Amniotic epithelial cell (primary cell): ENCODE measurements at regions not wholly inside any gene's neighbourhood (a gene's known extent, or its start where the extent isn't known, plus 50 kb on each side); places are given as distances from the start of the nearest gene placed in this dataset.

Experiments used
- DNase-seq: peaks from one replicate; pipeline ENCODE4 v3.0.0-alpha.2; 2010; ENCODE audit warnings: low read depth

DNA sequence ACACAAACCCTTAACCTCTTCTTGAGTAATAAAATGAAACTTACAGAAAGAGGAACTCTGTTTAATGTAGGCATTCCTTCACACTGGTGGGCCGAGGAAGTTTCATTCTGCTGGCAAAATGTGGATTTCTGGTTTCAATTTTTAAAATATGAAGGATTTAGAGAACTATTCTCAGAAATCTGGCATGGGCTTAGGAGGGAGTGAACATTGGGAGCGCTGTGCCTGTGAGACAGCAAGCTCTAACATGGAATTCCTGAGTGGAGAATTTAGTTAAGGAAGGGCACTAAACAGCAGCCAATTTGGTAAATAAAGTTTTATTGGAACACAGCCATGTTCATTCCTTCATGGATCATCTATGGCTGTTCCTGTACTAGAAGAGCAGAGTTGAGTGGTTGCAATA, 751.8 kb upstream of the IGFBP3 start:
- no peak for DNase-seq

DNA sequence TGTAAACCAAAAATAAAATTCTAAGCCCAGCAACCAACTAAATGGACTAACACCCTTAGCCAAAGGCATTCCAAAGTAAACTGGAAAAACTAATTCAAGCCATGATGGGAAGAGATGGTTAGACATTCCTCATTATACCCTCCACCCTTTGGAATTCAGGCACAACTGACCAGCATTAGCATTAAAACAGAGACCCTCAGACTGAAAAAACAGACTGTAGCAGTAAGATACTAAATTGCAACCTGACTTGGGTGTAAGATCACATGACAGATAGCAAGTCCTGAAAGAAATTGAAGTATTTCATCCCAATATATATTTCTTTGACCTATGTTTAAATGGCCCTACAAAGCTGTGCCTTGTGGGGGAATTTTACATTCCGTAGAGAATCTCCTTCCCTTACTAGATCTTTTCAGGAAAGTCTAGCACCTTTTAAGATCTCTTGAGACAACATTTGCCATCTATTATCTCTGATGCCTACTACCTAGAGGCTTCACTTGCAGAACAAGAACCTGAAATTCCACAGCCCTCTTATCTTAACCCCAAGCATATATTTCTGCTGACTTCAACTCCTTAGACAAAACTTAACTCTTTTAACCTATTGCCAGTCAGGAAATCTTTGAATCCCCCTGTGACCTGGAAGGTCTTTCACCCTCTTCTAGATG, 750.2 kb upstream of the IGFBP3 start:
- no peak for DNase-seq

DNA sequence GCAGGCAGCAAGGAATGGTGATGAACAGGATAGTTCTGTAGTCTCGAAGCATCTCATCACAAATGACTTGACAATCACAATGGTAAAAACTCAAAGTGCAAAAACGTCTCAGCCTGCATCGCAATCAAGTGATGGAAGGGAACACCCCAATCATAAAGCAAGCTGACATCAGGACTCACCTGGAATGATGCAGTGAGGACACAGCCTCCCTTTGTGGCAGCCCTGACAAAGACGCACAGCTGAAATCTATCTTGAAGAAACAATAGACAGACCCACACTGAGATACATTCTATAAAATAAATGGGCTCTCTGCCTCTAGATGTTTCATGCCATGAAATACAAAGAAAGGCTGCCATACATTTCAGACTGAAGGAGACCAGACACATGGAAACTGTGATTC, 748.0 kb upstream of the IGFBP3 start:
- DNase-seq: no peak

DNA sequence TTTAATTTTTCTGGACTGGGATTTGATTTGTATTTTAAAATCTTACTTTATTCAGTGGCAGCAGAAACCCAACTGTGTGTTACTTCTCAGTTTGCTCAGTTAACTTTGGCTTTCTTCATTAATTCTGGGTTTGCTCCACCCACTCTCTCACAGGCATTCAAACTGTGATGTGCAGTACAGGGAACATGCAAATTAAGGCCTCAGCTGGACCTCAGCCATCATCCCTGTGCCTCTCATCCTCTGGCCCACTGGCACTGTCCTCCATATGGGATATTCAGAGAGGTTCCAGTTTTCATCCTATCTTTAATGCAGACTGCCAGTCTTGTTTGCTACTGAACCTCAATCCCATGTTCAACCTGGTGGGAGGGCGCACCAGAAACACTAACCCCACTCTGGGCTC, 743.4 kb upstream of the IGFBP3 start:
- DNase-seq: no peak

DNA sequence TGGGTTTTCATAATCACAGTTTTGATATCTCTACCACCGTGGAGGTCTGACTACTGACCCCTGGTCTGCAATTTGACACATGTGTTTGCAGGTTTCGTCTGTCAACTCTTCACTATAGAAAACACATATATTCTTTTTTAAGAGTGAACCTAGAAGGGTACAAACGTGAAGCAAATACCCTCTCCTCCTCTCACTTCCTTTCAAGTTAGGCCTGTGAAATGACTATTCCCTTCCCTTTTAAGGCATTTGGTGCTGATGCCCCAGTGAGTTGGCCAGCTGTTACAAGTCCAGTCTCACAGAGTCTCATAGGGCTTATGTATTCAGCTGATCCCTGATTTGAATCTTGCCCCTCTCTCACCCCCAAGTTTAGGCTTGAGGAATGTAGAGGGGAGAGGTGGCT, 742.0 kb upstream of the IGFBP3 start:
- no peak for DNase-seq

DNA sequence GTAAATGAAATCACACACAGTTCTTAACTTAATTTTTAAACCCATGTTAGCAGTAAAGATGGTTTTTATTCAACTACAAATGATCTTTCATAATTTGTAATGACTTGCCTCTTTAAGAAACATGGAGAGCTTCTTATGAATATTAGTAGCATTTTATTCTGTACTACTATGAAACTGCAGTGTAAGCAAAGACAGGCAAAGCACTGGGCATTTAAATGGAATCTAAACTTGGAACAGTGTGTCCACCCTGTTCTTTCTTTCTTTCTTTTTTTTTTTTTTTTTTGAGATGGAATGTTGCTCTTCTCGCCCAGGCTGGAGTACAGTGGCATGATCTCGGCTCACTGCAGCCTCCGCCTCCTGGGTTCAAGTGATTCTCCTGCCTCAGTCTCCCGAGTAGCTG, 740.4 kb upstream of the IGFBP3 start:
- no peak for DNase-seq

DNA sequence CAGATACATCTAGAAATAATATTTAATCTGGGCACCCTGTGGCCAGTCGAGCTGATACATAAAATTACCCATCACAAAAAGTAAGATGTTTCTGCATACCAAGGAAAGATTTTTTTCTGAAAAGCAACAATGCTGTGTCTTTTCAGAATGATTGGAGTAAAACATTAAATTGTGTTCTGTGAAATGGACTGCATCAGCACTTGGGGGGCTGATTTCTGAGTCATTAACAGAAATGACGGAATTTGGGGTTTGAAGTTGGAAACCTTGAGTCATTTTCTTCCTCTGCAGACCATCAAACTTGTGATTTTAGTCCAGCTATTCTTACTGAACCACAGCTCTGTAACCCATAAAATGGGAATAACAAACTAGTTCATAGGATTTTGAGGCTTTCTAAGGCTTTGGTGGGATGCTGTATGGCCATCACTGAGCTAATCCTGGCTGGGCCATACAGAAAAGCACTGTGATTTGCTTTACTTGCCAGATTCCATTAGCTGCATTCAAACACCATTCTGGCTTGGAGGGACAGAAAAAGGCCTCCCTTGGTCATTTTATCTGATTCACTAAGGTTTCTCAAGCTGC, 739.4 kb upstream of the IGFBP3 start:
- DNase-seq: no peak

DNA sequence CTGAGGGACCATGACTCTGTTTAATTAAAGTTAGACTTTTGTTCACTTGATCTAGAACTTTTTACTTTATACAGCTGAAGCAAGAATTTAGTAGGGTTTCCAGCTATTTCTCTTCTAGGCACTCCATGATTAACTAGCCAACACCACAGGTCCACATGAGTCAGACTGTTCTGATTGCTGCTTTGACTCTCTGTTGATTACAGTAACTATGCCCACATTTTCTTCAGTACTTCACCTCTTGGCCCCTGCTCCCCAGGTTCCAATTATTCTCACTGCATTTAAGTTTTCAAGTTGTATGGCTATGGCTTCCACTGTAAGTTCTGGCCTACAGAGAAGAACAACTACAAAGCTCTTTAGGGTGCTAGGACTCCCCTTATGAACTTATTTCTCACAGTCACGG, 737.2 kb upstream of the IGFBP3 start:
- DNase-seq: peak; percentile 26

DNA sequence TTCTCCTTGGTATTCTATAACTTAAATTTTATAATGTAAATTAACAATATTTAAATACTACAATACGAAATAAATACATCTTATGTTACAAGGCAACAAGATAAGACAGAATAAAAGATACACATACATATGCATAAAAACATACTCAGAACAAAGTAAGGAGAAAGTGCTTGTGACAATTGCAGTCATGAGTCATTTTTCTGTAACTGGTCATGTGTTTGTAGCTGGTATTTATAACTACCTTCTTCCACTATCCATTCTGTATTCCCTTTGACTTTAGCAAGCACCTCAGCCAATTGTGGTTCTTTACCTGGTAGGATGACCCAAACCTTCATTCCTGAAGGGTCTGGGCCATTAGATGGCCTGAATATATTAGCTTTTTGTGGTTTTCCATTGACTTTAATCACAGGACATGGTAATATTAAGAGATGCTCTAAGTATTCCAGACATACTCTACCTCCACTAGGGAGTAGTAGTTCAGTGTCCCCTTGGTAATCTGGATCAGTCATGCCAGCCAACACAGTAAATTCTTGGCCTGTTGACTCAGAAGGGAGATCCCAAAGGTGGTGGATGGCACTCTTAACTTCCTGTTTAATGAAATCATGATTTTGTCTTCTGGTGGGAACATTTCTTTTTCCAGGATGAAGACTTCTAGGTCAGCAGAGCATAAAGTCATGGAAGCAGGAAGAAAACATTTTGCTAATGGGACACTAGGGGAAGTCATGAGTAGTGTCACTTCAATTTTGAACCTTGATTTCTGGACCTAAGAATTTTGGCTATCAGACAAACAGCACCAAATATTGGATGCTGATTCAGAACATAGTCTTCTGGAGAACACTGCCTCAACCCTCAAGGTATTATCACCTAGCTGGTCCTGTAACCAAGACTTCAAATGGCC, 733.7 kb upstream of the IGFBP3 start:
- no peak for DNase-seq

DNA sequence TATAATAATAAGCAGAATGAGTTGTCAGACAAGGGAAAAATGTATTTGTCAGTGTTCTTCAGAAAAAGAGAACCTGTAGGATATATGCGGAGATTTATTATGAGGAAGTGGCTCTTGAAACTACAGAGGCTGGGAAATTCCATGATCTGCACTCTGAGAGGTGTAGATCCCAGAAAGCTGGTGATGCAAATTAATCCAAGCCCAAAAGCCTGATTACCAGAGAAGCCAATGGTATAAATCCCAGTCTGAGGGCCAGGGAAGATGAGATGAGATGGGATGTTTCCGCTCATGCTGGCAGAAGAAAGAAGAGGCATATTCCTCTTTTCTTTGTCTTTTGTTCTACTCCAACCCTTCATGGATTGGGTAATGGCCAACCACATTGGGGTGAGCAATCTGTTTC, 732.8 kb upstream of the IGFBP3 start:
- no peak for DNase-seq

DNA sequence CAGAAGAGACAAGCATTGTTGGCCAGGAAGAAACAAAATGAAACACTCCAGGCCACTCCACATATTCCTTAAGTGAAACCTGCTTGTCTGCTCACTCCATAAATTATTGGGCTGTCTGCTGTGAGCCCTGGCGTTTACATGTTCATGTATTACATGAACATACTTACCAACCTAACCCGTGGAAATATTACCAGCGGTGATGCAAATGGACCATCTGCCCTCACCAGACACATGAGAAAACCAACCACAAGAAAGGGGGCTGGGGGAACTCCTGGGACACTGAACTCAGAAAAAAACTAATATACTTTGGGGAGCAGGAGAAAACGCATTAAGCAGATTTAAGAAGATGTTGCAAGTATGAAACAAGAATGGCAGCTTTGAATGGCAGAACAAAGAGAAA, 731.2 kb upstream of the IGFBP3 start:
- no peak for DNase-seq

DNA sequence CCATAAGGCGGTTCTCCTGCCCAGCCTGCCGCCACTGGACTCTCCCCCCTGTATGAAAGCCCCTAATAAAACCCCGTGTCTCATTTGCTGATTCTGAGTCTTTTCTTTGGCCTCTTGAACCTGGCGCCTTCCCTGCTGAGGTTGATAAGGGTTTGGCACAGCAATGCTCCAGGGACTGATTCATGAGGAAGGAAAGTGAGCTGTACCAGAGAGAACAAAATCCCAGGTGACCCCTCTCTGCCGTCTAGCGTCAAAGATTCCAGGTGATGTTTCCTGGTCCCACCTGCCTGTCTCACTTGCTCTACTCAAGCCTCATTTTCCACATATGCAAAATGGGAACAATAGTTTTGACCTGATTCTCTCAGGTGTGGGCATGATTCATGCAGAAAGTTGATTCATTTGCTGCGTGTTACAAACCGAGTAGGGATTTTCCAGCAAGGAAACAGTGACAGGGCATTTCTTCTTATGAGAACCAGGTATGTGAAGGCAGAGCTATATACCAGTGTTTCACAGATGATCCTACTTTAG, 730.6 kb upstream of the IGFBP3 start:
- peak; percentile 29 for DNase-seq

DNA sequence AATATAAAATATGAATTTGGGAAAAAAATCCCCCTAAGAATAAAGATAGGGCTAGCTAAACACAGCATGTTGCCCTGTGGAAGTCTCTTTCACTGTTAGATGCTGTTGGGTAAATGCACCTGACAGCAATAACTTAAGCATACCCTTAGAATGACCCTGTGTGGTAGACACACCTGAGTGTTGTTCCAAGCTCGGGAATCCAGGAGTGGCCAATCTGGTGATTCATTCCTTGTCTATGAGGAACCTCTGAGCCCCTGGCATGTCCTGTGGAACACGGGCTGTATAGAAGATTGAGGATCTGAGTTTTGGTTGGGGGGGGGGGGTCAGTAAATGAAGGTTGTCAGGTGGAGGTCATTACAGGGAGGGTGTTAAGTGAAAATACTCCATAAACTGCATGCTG, 730.0 kb upstream of the IGFBP3 start:
- DNase-seq: no peak

DNA sequence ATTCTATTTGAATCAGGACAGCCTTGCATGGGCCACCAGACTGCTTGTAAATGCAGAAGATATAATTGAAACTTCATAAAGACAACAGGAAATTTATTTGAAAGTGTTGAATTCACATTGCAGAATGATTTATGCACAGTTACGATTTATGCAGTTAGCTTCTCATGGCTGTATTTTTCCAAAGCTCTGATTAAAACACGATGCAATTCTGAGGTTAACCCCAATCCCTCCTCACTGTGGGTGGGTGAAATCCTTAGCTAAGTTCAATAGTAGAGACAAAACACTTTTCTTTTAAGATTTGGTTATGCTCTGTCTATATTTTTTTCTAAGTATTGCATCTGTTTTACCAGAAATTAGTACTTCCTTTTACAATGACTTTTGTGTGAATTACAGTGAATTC, 728.8 kb upstream of the IGFBP3 start:
- peak; percentile 35 for DNase-seq

DNA sequence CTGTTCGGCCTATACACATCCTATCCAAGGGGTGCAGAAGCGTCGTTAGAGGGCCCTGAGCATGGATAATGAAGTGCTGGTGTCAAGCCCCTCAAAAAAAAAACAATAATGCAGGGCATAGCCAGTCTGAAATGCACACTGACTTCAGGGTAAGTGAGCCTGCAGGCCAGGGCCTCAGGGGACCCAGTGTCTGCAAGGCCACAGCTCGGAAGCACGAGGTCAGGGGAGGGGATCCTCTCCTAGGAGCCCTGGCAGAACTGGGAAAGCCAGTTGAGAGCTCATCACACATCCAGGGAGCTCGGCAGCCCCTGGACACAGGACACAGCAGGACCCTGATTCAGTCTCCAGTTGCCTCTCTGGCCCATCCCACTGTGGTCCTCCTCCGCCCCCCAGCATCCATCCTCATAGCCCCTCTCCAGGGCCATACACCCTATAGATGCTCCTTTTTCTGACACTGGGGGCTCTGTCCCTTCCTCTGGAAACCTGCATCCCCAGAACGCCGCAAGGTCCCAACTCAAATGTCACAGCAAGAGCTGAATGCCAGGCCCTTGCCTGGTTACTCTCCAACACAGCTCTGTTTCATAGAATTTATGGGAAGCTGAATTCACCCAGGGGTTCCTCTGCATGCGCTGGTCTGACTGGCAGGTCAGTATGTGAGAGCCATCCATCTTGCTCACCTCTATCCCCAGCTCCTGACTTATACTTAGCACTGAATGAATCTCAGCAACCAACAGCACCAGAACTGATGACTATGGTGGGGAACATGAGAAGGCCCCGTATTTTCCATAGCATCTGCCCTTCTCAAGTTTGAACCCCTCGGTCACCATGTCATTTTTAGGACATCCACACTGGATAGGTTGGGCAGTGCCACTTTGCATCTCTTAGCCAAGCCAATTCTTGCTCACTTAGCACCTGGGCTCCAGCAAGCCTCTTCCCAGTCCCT, 717.0 kb upstream of the IGFBP3 start:
- no peak for DNase-seq

DNA sequence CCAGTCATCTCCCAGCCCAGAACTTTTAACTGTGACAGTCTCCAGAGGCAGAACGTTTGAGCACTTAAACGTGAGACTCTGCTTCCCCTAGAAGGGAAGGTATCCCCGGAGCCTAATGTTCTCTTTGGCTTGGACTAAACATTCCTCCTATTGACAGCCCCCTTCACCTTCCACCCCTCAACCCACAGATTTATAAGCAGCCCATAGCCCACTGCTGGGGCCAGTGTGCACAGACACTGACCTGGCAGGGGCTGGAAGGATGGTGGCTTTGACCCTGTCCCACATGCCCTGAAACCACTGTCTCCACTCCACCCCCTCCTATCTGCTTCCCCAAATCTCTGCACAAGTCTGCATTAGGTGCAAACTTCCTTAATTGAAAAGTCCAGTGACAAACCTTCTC, 715.0 kb upstream of the IGFBP3 start:
- DNase-seq: no peak

DNA sequence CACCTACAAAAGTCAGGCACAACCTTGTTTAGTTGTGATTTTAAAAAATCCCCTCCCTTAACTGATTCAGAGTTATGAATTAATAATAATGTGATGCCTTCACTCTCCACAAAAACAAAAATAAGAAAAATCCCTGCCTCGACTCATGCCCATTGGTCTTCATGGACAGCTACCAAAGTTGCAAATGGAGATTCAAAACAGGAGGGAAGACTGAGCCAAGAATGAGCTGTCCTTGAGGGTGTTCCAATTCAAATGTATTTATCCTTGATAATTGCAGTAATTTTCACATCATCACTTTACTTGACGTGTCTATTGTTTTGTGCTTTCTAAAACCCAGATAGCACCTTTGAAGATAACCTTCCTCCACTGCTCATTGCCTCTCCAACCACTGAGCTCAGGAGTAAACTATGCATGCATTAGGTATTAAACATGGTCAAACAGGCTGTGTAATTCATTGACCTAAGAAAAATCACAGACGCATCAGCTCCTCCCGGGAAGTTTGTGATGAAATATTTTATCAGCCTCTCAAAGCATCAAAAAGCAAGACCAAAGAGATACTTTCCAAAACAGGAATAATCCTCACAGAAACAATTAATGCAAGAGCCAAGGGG, 712.7 kb upstream of the IGFBP3 start:
- DNase-seq: peak; percentile 59

DNA sequence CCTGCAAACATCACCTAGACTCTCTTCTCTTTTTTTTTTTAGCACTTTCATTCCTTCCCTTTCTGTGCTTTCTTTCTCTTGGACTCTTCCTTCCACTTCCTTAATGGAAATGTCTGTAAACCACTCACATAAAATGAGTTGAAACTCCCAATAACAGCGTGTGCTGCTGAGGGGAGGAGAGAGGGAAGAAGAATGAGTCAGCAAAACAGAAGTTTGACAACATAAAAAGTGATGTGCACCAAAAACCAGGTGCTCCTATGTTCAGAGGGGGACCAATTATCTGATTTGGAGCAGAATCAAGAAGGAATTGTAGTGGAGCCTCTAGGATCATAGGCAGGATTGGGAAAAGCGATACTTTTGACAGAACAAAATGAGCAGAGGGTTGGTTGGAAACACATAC, 712.1 kb upstream of the IGFBP3 start:
- DNase-seq: no peak

DNA sequence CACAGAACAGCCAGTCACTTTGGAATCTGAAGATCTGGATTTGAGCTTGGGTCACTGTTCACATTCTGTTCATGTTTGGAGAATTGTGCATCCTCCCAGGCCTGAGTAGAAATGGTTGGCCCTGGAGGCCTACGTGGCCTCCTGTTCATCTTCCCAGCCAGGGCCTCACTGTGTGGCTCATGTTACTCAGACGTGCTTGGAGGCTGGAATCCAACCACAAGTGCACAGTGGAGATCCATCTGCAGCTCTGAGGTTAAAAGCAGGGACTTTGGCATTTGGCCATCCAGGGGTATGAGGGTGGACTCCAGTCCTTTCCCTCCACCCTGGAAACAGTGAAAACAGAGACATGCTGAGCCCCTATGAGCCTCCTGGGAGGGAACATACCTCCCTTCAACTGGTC, 709.0 kb upstream of the IGFBP3 start:
- peak; percentile 85 for DNase-seq

DNA sequence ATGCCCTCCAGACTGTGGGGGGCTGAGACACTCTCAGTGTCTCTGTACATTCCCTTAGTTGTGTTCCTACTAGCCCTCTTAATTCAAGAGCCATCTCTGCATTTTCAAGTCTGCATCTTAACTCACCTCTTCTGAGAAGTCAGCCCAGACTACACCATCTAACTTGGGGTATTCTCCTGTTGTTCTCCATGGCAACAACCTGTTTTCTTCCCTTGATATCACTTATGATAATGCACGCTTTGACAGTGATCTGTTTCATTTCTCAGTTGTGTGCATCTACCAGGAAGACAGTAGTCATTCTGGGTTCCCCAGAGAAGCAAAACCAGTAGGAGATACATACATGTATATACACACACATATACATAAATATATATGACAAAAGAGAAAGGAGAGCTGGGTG, 707.3 kb upstream of the IGFBP3 start:
- DNase-seq: no peak

DNA sequence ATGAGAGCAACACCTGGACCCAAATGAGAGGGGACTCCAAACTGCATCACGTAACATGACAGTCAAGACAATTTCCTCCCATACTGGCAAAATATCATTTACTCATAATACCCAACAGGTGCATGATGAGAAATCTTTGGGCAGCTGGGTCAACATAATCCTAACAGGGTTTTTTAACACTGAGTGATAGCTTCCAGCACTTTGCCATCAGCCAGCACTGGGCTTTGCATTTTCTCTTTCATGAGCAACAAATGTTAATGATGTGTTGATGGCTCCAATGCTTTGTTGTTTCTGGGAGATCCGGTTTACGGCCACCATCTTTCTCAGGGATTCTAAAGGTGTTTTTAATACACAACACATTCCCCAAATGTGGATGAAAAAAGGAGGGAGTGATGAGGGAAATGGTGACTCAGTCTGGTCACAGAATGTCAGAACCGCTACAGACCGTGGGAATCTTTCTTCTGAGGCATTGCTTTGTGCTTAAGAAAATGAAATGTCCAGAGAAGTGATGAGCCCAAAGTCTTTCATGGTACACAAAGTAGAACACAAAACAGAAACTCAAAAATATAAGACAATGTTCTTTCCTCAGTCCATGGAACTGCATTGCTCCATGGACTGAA, 705.7 kb upstream of the IGFBP3 start:
- peak; percentile 68 for DNase-seq
